ENCODE measurements at regions not wholly inside any gene's neighbourhood (a gene's known extent, or its start where the extent isn't known, plus 50 kb on each side); places are given as distances from the start of the nearest gene placed in this dataset.

DNA sequence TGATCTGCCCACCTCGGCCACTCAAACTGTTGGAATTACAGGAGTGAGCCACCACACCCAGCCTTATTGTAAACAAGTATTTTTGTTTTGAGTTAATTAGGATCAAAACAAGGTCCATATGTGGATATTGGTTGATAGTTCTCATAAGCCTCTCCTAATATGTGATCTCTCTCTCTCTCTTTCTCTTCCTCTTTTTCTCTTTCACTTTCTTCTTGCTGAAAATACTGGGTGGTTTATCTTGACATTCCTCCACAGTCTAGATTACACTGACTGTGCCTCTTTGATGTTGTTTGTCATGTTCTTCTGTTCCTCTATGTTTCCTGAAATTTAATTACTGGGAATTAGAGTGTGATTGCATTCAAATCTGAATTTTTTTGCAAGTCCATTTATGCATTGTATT lies 547.5 kb upstream of the NRXN1 start:
- Histone ChIP-seq H3K9me3 (ENCODE audit: low read depth, low read length, poor library complexity, severe bottlenecking) (no peaks in the 10 kb centered on the region), H3K27me3 (replicated peaks; ENCODE audit: insufficient read depth, low read depth, low read length, poor library complexity) (no peaks in the 10 kb centered on the region), H3K4me1 (ENCODE audit: insufficient read depth, low read length, poor library complexity, severe bottlenecking) (no peaks in the 10 kb centered on the region), H3K27ac (ENCODE audit: low read depth, low read length, poor library complexity, severe bottlenecking) (no peak overlapping the region), H3K36me3 (ENCODE audit: insufficient read depth, low read length, poor library complexity, severe bottlenecking) (no peaks in the 10 kb centered on the region), H3K4me3 (ENCODE audit: low read depth, low read length, poor library complexity, severe bottlenecking) (no peak overlapping the region)
- DNase-seq (ENCODE audit: low spot score) = no peak
- CTCF ChIA-PET = no interaction called here
- BruUV-seq (replicated peaks) = no TSS peak
- TF ChIP-seq EZH2 (IDR thresholded peaks at IDR 0.05; ENCODE audit: borderline replicate concordance, low read depth, low read length, poor library complexity, severe bottlenecking) (no peak), CTCF (conservative IDR thresholded peaks at IDR 0.05; ENCODE audit: low read depth, low read length) (no peak)
- intact Hi-C loops (cut with micrococcal nuclease; ENCODE audit: unreplicated experiment) = no loop called here
- POLR2A ChIA-PET (ENCODE audit: low non-redundant PET) = no interaction called here

- no peak for DNase-seq (ENCODE audit: low spot score)
- Histone ChIP-seq H3K4me1 (ENCODE audit: insufficient read depth, low read length, poor library complexity, severe bottlenecking) (no peaks in the 10 kb centered on the region), H3K4me3 (ENCODE audit: low read depth, low read length, poor library complexity, severe bottlenecking) (no peak overlapping the region), H3K27me3 (replicated peaks; ENCODE audit: insufficient read depth, low read depth, low read length, poor library complexity) (no peaks in the 10 kb centered on the region), H3K9me3 (ENCODE audit: low read depth, low read length, poor library complexity, severe bottlenecking) (no peaks in the 10 kb centered on the region), H3K27ac (ENCODE audit: low read depth, low read length, poor library complexity, severe bottlenecking) (no peak overlapping the region), H3K36me3 (ENCODE audit: insufficient read depth, low read length, poor library complexity, severe bottlenecking) (no peaks in the 10 kb centered on the region)
- BruUV-seq (replicated peaks) = no TSS peak
- intact Hi-C loops (cut with micrococcal nuclease; ENCODE audit: unreplicated experiment) = no loop called here
- TF ChIP-seq CTCF (conservative IDR thresholded peaks at IDR 0.05; ENCODE audit: low read depth, low read length) (no peak), EZH2 (IDR thresholded peaks at IDR 0.05; ENCODE audit: borderline replicate concordance, low read depth, low read length, poor library complexity, severe bottlenecking) (no peak)
- CTCF ChIA-PET = no interaction called here
- POLR2A ChIA-PET (ENCODE audit: low non-redundant PET) = no interaction called here
These were observed 543.2 kb upstream of the NRXN1 start for GRCh38 chr2:51575181-51575580.

DNA sequence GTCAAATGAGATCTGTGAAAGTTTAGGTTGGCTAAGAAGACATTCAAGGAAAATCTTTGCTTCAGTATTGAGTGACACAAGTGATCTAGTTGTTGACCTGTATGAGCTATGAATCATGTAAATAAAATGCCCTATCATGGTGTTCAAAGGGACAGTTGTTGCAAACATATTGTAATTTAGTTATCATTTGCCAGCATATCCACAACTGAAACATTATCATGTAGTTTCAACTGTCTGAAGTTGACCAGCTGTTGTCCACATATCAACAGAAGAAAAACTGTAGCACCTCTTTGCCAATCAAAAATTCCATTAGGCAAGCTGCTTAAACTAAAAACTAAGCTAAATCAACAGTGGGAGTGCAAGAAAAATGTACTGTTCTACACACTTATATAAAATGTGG lies 527.1 kb upstream of the NRXN1 start:
- no peaks in the 10 kb centered on the region for H3K4me1 ChIP-seq (ENCODE audit: insufficient read depth, low read length, poor library complexity, severe bottlenecking)
- TF ChIP-seq EZH2 (IDR thresholded peaks at IDR 0.05; ENCODE audit: borderline replicate concordance, low read depth, low read length, poor library complexity, severe bottlenecking) (no peak), CTCF (conservative IDR thresholded peaks at IDR 0.05; ENCODE audit: low read depth, low read length) (no peak)
- POLR2A ChIA-PET (ENCODE audit: low non-redundant PET) = interaction anchor here (0.6 kb wide), 1 partner anchor 64 kb away, joined by 3 read pairs; no protein-coding TSS in a partner anchor

More for the DNA sequence above, 527.1 kb upstream of the NRXN1 start:
- CTCF ChIA-PET = no interaction called here
- no peak overlapping the region for H3K27ac ChIP-seq (ENCODE audit: low read depth, low read length, poor library complexity, severe bottlenecking)
- H3K36me3 ChIP-seq (ENCODE audit: insufficient read depth, low read length, poor library complexity, severe bottlenecking) = no peaks in the 10 kb centered on the region
- H3K4me3 ChIP-seq (ENCODE audit: low read depth, low read length, poor library complexity, severe bottlenecking) = no peak overlapping the region
- H3K9me3 ChIP-seq (ENCODE audit: low read depth, low read length, poor library complexity, severe bottlenecking) = no peaks in the 10 kb centered on the region
- BruUV-seq (replicated peaks) = no TSS peak
- intact Hi-C loops (cut with micrococcal nuclease; ENCODE audit: unreplicated experiment) = no loop called here
- no peaks in the 10 kb centered on the region for H3K27me3 ChIP-seq (replicated peaks; ENCODE audit: insufficient read depth, low read depth, low read length, poor library complexity)
- DNase-seq (ENCODE audit: low spot score) = no peak
